PC-3 (cell line): ENCODE measurements at regions not wholly inside any gene's neighbourhood (a gene's known extent, or its start where the extent isn't known, plus 50 kb on each side); places are given as distances from the start of the nearest gene placed in this dataset.

Source experiments
- ATAC-seq: fragments of 200-7000 bp; cut with Tn5 transposase; 2 replicates; pipeline ENCODE4 v1.9.1; 2020; ENCODE audit warnings: mild to moderate bottlenecking, moderate library complexity
- BruUV-seq: library from RNA; stranded (reverse); fragments of 400-500 nt; replicated peaks from 2 replicates; lab custom pipeline; 2021; lab: Mats Ljungman, UMichigan
- CTCF ChIA-PET: fragments of 300-600 bp; sonication (Branson Sonifier 250); formaldehyde crosslinking; loops from one replicate; lab custom pipeline; 2022; ENCODE audit warnings: antibody characterized with exemption; lab: Charles Lee
- POLR2A ChIA-PET: fragments of 300-600 bp; sonication (Branson Sonifier 250); formaldehyde crosslinking; loops from one replicate; lab custom pipeline; 2022; ENCODE audit warnings: antibody characterized with exemption; ENCODE audit not compliant: unreplicated experiment; lab: Charles Lee
- DNase-seq: peaks from one replicate; pipeline ENCODE4 v3.0.0-alpha.2; 2015
- H2AFZ ChIP-seq: fragments of 300-600 bp; sonication (generic); 2 replicates; pipeline ENCODE4 v1.6.0; 2016; ENCODE audit warnings: antibody characterized with exemption, low read length
- H3F3A ChIP-seq: fragments of 300-600 bp; sonication (generic); one replicate; pipeline ENCODE4 v1.6.0; 2017; ENCODE audit warnings: antibody characterized with exemption, low read length, control low read depth, mild to moderate bottlenecking; ENCODE audit not compliant: unreplicated experiment
- H3K27ac ChIP-seq: fragments of 300-600 bp; sonication (generic); 2 replicates; pipeline ENCODE4 v1.5.1; 2016; ENCODE audit warnings: mild to moderate bottlenecking, low read length
- H3K27me3 ChIP-seq: fragments of 300-600 bp; sonication (generic); 2 replicates; pipeline ENCODE4 v1.6.1; 2016; ENCODE audit warnings: low read length, mixed read lengths
- H3K36me3 ChIP-seq: fragments of 300-600 bp; sonication (generic); 2 replicates; pipeline ENCODE4 v1.6.1; 2016; ENCODE audit warnings: low read depth, mixed run types, low read length, mixed read lengths
- H3K4me1 ChIP-seq: fragments of 300-600 bp; sonication (generic); 2 replicates; pipeline ENCODE4 v1.5.1; 2016; ENCODE audit warnings: low read length; ENCODE audit not compliant: insufficient read depth
- H3K4me2 ChIP-seq: fragments of 300-600 bp; sonication (generic); 2 replicates; pipeline ENCODE4 v1.6.0; 2016; ENCODE audit warnings: low read length
- H3K4me3 ChIP-seq: fragments of 300-600 bp; sonication (generic); 2 replicates; pipeline ENCODE4 v1.5.1; 2016; ENCODE audit warnings: mild to moderate bottlenecking, low read length, mixed read lengths
- H3K79me2 ChIP-seq: fragments of 300-600 bp; sonication (generic); 2 replicates; pipeline ENCODE4 v1.6.1; 2017; ENCODE audit warnings: low read length, mixed read lengths
- H3K9ac ChIP-seq: fragments of 300-600 bp; sonication (generic); 2 replicates; pipeline ENCODE4 v1.6.0; 2016; ENCODE audit warnings: mild to moderate bottlenecking, low read length
- H3K9me2 ChIP-seq: fragments of 300-600 bp; sonication (generic); replicated peaks from 2 replicates; pipeline ENCODE4 v1.6.1; 2016; ENCODE audit warnings: mixed run types, low read length, mixed read lengths
- H3K9me3 ChIP-seq: fragments of 300-600 bp; sonication (generic); 2 replicates; pipeline ENCODE4 v1.6.1; 2016; ENCODE audit warnings: low read length, mixed read lengths
- H4K20me1 ChIP-seq: fragments of 300-600 bp; sonication (generic); 2 replicates; pipeline ENCODE4 v1.6.1; 2016; ENCODE audit warnings: low read length, mixed read lengths
- CTCF ChIP-seq: fragments of 300-600 bp; sonication (generic); conservative IDR thresholded peaks from 2 replicates; pipeline ENCODE4 v1.5.1; 2017; ENCODE audit warnings: antibody characterized with exemption, low read depth, mild to moderate bottlenecking, low read length
- EZH2 ChIP-seq: fragments of 300-600 bp; sonication (generic); IDR thresholded peaks from one replicate; pipeline ENCODE4 v1.6.1; 2017; ENCODE audit warnings: antibody characterized with exemption, mild to moderate bottlenecking, low read length; ENCODE audit not compliant: unreplicated experiment
- EZH2phosphoT487 ChIP-seq: fragments of 300-600 bp; sonication (generic); IDR thresholded peaks from 2 replicates; pipeline ENCODE4 v1.6.1; 2018; ENCODE audit warnings: mild to moderate bottlenecking, antibody characterized with exemption, low read length, borderline replicate concordance
- intact Hi-C: fragments of 100-400 bp; cut with micrococcal nuclease; formaldehyde crosslinking; loops from 2 replicates; pipeline ENCODE4 v1.9.0; 2023

DNA sequence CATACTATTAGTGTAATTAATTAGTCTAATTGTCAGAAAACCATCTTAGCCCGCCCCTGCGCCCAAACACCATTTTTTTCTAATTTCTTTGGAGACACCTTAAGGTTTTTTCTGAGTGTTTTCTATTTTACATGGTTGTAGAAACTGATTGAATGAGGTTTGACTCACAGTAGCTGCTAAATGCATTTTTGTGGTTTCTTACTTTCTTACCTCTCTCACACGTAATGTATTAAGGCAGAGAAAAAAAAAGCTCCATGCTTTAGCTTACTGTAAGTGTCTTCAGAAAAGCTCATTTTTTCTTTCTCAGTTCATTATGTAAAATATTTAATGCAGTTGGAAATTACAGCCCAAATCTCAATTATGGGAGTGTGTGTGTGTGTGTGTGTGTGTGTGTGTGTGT, 548.5 kb upstream of the LRRTM4 start:
- Histone ChIP-seq H3K79me2 (no peaks in the 10 kb centered on the region), H3K9ac (no peak overlapping the region), H3K4me2 (no peak overlapping the region), H3K4me3 (no peak overlapping the region), H3K9me2 (no peaks in the 10 kb centered on the region), H3K4me1 (no peaks in the 10 kb centered on the region), H4K20me1 (no peaks in the 10 kb centered on the region), H3K27me3 (no peaks in the 10 kb centered on the region), H3K36me3 (no peaks in the 10 kb centered on the region), H3K9me3 (no peaks in the 10 kb centered on the region), H3K27ac (no peak overlapping the region), H2AFZ (no peak overlapping the region), H3F3A (no peaks in the 10 kb centered on the region)
- no peak for ATAC-seq
- ChIA-PET CTCF (no interaction called here), POLR2A (no interaction called here)
- no peak for TF ChIP-seq EZH2phosphoT487
- no peak for TF ChIP-seq EZH2
- TF ChIP-seq CTCF: no peak
- no peak for DNase-seq
- intact Hi-C loops: no loop called here
- no TSS peak for BruUV-seq

DNA sequence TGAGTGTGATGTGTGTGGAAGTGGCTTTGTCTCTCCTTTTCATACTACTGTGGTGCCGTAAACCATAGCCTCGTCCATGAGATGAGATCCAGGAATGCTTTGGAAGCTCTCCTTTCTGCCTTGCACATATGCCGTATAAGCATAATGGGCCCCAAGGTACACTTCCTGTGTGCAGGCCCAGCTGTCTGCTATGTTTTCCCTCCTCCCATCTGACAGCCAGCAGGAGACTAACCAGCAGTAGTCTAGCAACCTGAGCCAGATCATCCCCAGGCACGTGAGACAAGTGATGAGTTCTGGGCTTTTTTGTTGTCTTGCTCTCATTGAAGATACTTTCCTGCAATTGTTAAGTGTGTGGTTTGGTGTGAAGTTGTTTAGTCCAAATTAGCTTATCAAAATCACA, 555.5 kb upstream of the LRRTM4 start:
- ChIA-PET POLR2A (no interaction called here), CTCF (no interaction called here)
- Histone ChIP-seq H2AFZ (no peak overlapping the region), H3K79me2 (no peaks in the 10 kb centered on the region), H3K9ac (no peak overlapping the region), H4K20me1 (no peaks in the 10 kb centered on the region), H3K27ac (no peak overlapping the region), H3K9me2 (no peaks in the 10 kb centered on the region), H3K4me1 (no peaks in the 10 kb centered on the region), H3K36me3 (no peaks in the 10 kb centered on the region), H3K4me2 (no peak overlapping the region), H3K4me3 (no peak overlapping the region), H3K27me3 (no peaks in the 10 kb centered on the region), H3K9me3 (0 out of 2 replicates have a peak, but pooled peaks cover 8% of the 10 kb centered on the region), H3F3A (no peaks in the 10 kb centered on the region)
- intact Hi-C loops: no loop called here
- no TSS peak for BruUV-seq
- no peak for DNase-seq
- no peak for TF ChIP-seq EZH2
- TF ChIP-seq CTCF: no peak
- no peak for TF ChIP-seq EZH2phosphoT487
- no peak for ATAC-seq

DNA sequence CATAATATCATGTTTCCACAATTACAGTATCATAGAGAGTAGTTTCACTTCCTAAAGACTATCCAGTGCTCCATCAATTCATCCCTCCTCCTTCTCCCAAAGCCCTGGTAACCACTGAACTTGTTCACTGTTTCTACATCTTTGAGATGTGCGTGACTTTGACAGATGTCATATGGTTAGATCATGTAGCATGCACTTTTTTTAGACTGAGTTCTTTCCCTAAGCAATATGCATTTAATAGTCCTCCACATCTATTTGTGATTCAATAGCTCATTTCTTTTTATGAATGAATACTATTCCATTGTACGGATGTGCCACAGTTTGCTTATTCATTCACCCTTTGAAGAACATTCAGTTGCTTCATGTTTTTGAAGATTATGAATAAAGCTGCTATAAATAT, 560.4 kb upstream of the LRRTM4 start:
- BruUV-seq: no TSS peak
- no peaks in the 10 kb centered on the region for H3F3A ChIP-seq
- no peaks in the 10 kb centered on the region for H3K9me2 ChIP-seq
- no peaks in the 10 kb centered on the region for H3K36me3 ChIP-seq
- no peak overlapping the region for H2AFZ ChIP-seq
- no peaks in the 10 kb centered on the region for H4K20me1 ChIP-seq
- H3K4me3 ChIP-seq: no peak overlapping the region
- no peaks in the 10 kb centered on the region for H3K79me2 ChIP-seq
- ATAC-seq: no peak
- no peaks in the 10 kb centered on the region for H3K4me1 ChIP-seq
- no peaks in the 10 kb centered on the region for H3K27me3 ChIP-seq
- ChIA-PET POLR2A (no interaction called here), CTCF (no interaction called here)
- H3K9me3 ChIP-seq: 0 out of 2 replicates have a peak, but pooled peaks cover 12% of the 10 kb centered on the region
- TF ChIP-seq CTCF (no peak), EZH2 (no peak), EZH2phosphoT487 (no peak)
- no peak overlapping the region for H3K27ac ChIP-seq
- H3K4me2 ChIP-seq: no peak overlapping the region
- DNase-seq: no peak
- intact Hi-C loops: no loop called here
- no peak overlapping the region for H3K9ac ChIP-seq
